ENCODE measurements at regions not wholly inside any gene's neighbourhood (a gene's known extent, or its start where the extent isn't known, plus 50 kb on each side); places are given as distances from the start of the nearest gene placed in this dataset.
"Not testable (repeated sequence)": the region's sequence is repeated elsewhere in the genome, so short reads cannot be mapped to it uniquely, and the experiment has no call there.

DNA sequence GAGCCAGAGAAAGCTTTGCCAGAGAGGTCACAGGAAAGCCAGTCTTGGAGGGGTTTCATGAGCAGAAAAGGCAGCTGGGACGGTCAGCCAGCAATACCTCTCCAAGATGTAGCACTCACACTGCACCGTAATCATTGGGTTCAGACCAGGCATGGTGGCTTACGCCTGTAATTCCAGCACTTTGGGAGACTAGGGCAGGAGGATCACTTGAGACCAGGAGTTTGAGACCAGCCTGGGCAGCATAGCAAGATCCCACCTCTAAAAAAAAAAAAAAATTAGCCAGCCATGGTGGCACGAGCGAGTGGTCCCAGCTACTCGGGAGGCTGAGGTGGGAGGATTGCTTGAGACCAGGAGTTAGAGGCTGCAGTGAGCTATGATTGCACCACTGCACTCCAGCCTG lies 90.2 kb upstream of the CUX1 start:
- H3K36me3 Mint-ChIP-seq (ENCODE audit: low read depth), result no peaks in the 10 kb centered on the region
- no peaks in the 10 kb centered on the region for H3K4me1 Mint-ChIP-seq (ENCODE audit: low read depth)
- no peak overlapping the region for H3K27ac ChIP-seq (ENCODE audit: low read depth in 1 of 2, low read length in 2 of 2)
- ATAC-seq (ENCODE audit: poor library complexity) (no peak), DNase-seq (no peak)
- H3K4me3 Mint-ChIP-seq, result no peak overlapping the region
- no peak overlapping the region for H3K27ac Mint-ChIP-seq
- intact Hi-C loops (cut with DNase I, micrococcal nuclease), result no loop called here
- peaks cover 0 to 7% of the 10 kb centered on the region in 2 experiments for H3K9me3 ChIP-seq (ENCODE audit: control insufficient read depth in 1 of 2, insufficient read depth in 1 of 2, low read length in 2 of 2)
- TF ChIP-seq, protein P1, sequence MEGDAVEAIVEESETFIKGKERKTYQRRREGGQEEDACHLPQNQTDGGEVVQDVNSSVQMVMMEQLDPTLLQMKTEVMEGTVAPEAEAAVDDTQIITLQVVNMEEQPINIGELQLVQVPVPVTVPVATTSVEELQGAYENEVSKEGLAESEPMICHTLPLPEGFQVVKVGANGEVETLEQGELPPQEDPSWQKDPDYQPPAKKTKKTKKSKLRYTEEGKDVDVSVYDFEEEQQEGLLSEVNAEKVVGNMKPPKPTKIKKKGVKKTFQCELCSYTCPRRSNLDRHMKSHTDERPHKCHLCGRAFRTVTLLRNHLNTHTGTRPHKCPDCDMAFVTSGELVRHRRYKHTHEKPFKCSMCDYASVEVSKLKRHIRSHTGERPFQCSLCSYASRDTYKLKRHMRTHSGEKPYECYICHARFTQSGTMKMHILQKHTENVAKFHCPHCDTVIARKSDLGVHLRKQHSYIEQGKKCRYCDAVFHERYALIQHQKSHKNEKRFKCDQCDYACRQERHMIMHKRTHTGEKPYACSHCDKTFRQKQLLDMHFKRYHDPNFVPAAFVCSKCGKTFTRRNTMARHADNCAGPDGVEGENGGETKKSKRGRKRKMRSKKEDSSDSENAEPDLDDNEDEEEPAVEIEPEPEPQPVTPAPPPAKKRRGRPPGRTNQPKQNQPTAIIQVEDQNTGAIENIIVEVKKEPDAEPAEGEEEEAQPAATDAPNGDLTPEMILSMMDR (IDR thresholded peaks at IDR 0.05), result no peak
- H3K27me3 ChIP-seq (ENCODE audit: control insufficient read depth in 1 of 2, insufficient read depth in 2 of 2, low read length in 2 of 2), result no peaks in the 10 kb centered on the region
- no peak overlapping the region for H3K4me3 ChIP-seq (ENCODE audit: low read length)
- H3K9me3 Mint-ChIP-seq, result no peaks in the 10 kb centered on the region
- no peaks in the 10 kb centered on the region for H3K4me1 ChIP-seq (ENCODE audit: insufficient read depth, low read length)
- CTCF ChIA-PET, result no interaction called here
- POLR2A ChIA-PET, result no interaction called here
- H3K36me3 ChIP-seq (ENCODE audit: insufficient read depth, low read length), result no peaks in the 10 kb centered on the region
- no peaks in the 10 kb centered on the region for H3K27me3 Mint-ChIP-seq

DNA sequence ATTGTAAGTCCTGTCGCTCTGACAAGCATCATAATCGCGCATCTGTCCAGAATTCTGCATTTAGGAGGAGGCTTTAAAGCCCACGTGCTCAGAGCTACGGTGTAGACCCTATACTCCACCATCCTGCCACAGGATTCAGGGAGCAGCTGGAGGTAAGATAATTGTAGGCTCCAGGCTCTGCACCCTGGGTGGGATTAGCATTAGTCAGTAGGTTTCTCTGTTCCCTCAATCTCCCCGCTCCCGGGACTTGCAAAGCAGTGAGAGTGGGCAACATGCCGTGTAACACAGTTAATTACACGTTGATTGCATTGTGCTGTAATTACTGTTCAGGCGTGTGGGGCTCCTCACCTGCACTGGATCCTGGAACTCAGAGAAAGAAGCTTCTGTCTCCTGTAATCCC lies 89.3 kb upstream of the CUX1 start:
- Histone ChIP-seq H3K36me3 (ENCODE audit: insufficient read depth, low read length) (no peaks in the 10 kb centered on the region), H3K4me3 (ENCODE audit: low read length) (no peak overlapping the region), H3K4me1 (ENCODE audit: insufficient read depth, low read length) (no peaks in the 10 kb centered on the region), H3K27me3 (ENCODE audit: control insufficient read depth in 1 of 2, insufficient read depth in 2 of 2, low read length in 2 of 2) (no peaks in the 10 kb centered on the region), H3K27ac (ENCODE audit: low read depth in 1 of 2, low read length in 2 of 2) (no peak overlapping the region), H3K9me3 (ENCODE audit: control insufficient read depth in 1 of 2, insufficient read depth in 1 of 2, low read length in 2 of 2) (peaks cover 0 to 7% of the 10 kb centered on the region in 2 experiments)
- ChIA-PET POLR2A (no interaction called here), CTCF (no interaction called here)
- DNase-seq (no peak), ATAC-seq (ENCODE audit: poor library complexity) (no peak)
- no peak overlapping the region for H3K27ac Mint-ChIP-seq
- TF ChIP-seq, protein P1 (IDR thresholded peaks at IDR 0.05), result no peak
- intact Hi-C loops (cut with DNase I, micrococcal nuclease), result no loop called here
- no peaks in the 10 kb centered on the region for H3K36me3 Mint-ChIP-seq (ENCODE audit: low read depth)
- no peaks in the 10 kb centered on the region for H3K27me3 Mint-ChIP-seq
- no peak overlapping the region for H3K4me3 Mint-ChIP-seq
- no peaks in the 10 kb centered on the region for H3K9me3 Mint-ChIP-seq
- H3K4me1 Mint-ChIP-seq (ENCODE audit: low read depth), result no peaks in the 10 kb centered on the region

DNA sequence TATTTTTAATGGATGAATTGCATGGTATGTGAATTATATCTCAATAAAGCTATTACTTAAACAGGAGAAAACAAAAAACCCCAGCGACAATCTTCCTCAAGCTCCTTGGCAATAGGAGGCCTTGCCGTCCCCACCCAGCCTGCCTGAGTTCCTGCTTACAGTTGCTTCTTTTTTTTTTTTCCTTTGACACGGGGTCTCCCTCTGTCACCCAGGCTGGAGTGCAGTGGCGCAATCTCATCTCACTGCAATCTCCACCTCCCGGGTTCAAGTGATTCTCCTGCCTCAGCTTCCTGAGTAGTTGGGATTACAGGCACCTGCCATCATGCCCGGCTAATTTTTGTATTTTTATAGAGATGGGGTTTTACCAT lies 88.6 kb upstream of the CUX1 start:
- H3K36me3 ChIP-seq (ENCODE audit: insufficient read depth, low read length); intact Hi-C loops (cut with DNase I, micrococcal nuclease); H3K4me1 ChIP-seq (ENCODE audit: insufficient read depth, low read length); H3K4me3 Mint-ChIP-seq; H3K4me1 Mint-ChIP-seq (ENCODE audit: low read depth); H3K9me3 Mint-ChIP-seq; H3K27ac Mint-ChIP-seq; H3K27ac ChIP-seq (ENCODE audit: low read depth in 1 of 2, low read length in 2 of 2); H3K4me3 ChIP-seq (ENCODE audit: low read length); H3K9me3 ChIP-seq (ENCODE audit: control insufficient read depth in 1 of 2, insufficient read depth in 1 of 2, low read length in 2 of 2); ATAC-seq (ENCODE audit: poor library complexity); H3K27me3 ChIP-seq (ENCODE audit: control insufficient read depth in 1 of 2, insufficient read depth in 2 of 2, low read length in 2 of 2); H3K36me3 Mint-ChIP-seq (ENCODE audit: low read depth); H3K27me3 Mint-ChIP-seq: not testable (repeated sequence)
- POLR2A ChIA-PET, result interaction anchor here (0.7 kb wide), 1 partner anchor 156 kb away, joined by 3 read pairs; no protein-coding TSS in a partner anchor
- CTCF ChIA-PET, result interaction anchor here (0.8 kb wide), 1 partner anchor 306 kb away, joined by 3 read pairs; no protein-coding TSS in a partner anchor
- peak in 2 of 14 experiments; percentile 24 to 38 for DNase-seq

DNA sequence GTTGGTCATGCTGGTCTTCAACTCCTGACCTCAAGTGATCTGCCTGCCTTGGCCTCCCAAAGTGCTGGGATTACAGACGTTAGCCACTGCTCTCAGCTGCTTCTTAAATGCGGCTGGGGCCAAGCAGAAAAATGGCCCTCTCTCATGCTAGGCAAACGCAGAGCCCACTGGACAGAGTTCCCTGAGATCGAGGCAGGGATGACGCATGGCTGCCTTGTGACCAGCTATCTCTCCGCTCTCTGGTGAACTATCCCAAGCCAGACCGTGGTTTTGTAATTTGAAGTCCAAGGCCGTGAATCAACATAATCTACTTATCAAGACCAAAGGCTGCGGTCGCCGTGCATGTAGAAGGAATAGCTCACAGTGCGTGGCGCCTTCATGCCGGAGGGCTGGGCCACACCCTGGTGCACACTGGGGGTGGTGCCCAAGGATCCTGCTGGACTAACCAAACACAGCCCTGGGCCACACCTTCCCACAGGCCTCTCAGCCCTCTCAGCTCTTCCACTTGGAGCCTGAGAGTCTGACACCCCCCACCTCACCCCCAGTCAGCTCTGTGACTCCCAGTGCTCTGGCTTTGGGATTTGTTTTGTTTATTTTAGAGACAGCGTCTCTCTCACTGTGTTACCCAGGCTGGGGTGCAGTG lies 88.1 kb upstream of the CUX1 start:
- POLR2A ChIA-PET, result interaction anchor here (0.7 kb wide), 1 partner anchor 156 kb away, joined by 3 read pairs; no protein-coding TSS in a partner anchor

More for the DNA sequence above, 88.1 kb upstream of the CUX1 start:
- Mint-ChIP-seq H3K27me3 (no peaks in the 10 kb centered on the region), H3K4me1 (ENCODE audit: low read depth) (no peaks in the 10 kb centered on the region), H3K36me3 (ENCODE audit: low read depth) (no peaks in the 10 kb centered on the region), H3K9me3 (no peaks in the 10 kb centered on the region), H3K4me3 (no peak overlapping the region), H3K27ac (no peak overlapping the region)
- TF ChIP-seq, protein P1 (IDR thresholded peaks at IDR 0.05), result no peak
- DNase-seq (peak in 2 of 14 experiments; percentile 28 to 42), ATAC-seq (ENCODE audit: poor library complexity) (no peak)
- Histone ChIP-seq H3K4me3 (ENCODE audit: low read length) (no peak overlapping the region), H3K4me1 (ENCODE audit: insufficient read depth, low read length) (no peaks in the 10 kb centered on the region), H3K27me3 (ENCODE audit: control insufficient read depth in 1 of 2, insufficient read depth in 2 of 2, low read length in 2 of 2) (no peaks in the 10 kb centered on the region), H3K9me3 (ENCODE audit: control insufficient read depth in 1 of 2, insufficient read depth in 1 of 2, low read length in 2 of 2) (peaks cover 0 to 2% of the 10 kb centered on the region in 2 experiments), H3K27ac (ENCODE audit: low read depth in 1 of 2, low read length in 2 of 2) (no peak overlapping the region), H3K36me3 (ENCODE audit: insufficient read depth, low read length) (no peaks in the 10 kb centered on the region)
- intact Hi-C loops (cut with DNase I, micrococcal nuclease), result no loop called here
- CTCF ChIA-PET, result interaction anchor here (0.8 kb wide), 1 partner anchor 305 kb away, joined by 3 read pairs; no protein-coding TSS in a partner anchor
